Epithelial cell of esophagus (primary cell): ENCODE measurements at regions not wholly inside any gene's neighbourhood (a gene's known extent, or its start where the extent isn't known, plus 50 kb on each side); places are given as distances from the start of the nearest gene placed in this dataset.

Source experiments
- DNase-seq: peaks from one replicate; pipeline ENCODE4 v3.0.0; 2010; ENCODE audit warnings: low read depth
- H3K4me3 ChIP-seq: 2 replicates; pipeline ENCODE4 v1.5.1; 2011; ENCODE audit warnings: mild to moderate bottlenecking, low read length, control low read depth
- TF ChIP-seq, protein P1 (sequence below): IDR thresholded peaks from 2 replicates; pipeline ENCODE4 v1.5.1; 2011; ENCODE audit warnings: low read depth, mild to moderate bottlenecking, low read length, control low read depth, inconsistent platforms; ENCODE audit not compliant: insufficient read depth; ENCODE audit errors: missing control alignments

DNA sequence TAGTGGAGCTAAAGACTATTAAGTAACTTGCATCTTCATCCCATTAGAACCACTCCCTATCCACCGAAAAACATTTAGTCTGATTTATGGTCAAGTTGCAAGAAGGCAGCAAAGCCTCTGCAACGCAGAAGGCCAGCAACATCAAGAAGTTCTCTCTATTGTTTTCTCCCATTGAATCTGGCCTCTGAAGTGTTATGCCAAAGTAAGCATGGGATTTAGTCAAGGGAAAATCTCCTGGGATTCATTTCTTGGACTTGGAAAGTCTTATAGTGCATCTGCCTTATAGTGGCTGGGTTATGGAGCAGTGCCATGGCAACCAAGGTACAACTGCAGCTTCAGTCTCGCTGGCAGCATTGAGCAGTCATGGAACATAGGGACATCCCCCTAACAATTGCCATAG lies 87.7 kb upstream of the KRR1 start:
- no peak overlapping the region for H3K4me3 ChIP-seq
- TF ChIP-seq, protein P1, sequence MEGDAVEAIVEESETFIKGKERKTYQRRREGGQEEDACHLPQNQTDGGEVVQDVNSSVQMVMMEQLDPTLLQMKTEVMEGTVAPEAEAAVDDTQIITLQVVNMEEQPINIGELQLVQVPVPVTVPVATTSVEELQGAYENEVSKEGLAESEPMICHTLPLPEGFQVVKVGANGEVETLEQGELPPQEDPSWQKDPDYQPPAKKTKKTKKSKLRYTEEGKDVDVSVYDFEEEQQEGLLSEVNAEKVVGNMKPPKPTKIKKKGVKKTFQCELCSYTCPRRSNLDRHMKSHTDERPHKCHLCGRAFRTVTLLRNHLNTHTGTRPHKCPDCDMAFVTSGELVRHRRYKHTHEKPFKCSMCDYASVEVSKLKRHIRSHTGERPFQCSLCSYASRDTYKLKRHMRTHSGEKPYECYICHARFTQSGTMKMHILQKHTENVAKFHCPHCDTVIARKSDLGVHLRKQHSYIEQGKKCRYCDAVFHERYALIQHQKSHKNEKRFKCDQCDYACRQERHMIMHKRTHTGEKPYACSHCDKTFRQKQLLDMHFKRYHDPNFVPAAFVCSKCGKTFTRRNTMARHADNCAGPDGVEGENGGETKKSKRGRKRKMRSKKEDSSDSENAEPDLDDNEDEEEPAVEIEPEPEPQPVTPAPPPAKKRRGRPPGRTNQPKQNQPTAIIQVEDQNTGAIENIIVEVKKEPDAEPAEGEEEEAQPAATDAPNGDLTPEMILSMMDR, result no peak
- DNase-seq, result no peak

DNA sequence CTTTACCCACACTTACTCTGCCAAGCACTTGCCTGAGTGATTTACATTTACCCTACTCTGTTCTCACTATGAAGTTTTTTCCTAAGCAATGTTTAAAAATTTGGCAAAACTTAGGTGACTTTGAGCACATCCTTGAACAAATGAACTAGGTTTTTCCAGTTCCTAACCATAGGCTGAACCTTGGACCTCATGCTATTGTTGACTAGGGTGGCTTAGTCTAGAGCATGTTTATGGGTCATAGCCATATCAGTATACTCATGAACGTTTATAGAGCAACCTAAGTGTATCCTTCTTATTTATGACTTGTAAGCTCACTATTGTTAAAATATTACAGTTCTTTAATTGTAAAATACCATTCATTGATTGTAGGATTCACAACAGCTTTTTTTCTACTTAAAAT lies 85.0 kb upstream of the KRR1 start:
- H3K4me3 ChIP-seq, result no peak overlapping the region
- TF ChIP-seq, protein P1, result no peak
- DNase-seq, result no peak

DNA sequence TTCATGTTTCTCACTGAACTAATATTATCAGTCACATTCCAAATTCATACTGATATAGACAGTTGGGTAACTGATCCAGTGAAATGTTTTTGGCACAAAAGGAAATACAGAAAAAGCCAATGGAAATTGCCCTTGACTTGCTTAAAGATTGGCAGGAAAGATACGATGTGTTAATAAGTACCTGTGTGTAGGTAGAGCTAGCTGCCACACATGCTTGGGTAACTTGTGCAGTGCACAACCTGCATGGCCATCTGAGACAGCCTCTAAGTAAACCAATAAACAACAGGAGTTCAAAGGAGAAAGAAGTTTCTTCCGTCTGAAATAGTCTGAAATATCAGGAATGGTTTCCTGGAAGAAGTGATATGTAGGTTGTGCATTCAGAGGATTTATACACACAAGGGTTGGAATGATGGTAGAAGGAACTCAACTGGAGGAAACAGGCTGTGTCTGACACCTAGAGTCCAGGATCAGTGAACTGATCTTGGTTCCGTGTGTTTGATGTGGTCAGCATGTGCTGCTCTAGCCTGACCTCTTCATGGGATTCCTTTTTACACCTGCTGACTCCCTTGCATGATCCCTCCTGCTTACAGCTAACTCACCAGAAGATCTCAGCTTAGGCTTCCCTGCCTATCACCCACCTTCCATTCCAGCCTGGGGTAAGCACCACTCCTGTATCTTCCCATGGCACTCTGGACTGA lies 81.4 kb upstream of the KRR1 start:
- H3K4me3 ChIP-seq, result no peak overlapping the region
- DNase-seq, result no peak
- TF ChIP-seq, protein P1, result no peak

DNA sequence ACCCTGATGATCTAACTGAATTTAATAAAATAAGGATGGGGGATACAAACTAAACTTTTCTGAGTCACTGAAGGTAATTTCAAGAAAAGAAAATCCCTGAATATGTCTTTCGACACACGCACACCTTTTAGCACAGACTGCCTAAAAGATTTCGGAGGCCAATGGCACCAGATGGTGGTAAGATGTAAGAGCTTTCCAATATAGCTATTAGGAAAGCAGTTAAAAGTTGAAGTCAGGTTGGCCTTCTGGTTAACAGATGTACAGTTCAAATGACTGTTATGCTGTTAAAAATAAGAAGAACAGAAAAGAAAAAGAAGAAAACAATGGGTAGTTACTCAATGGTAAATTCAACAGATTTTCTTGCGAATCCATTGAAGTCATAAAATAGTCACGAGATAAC lies 80.7 kb upstream of the KRR1 start:
- TF ChIP-seq, protein P1, result no peak
- no peak overlapping the region for H3K4me3 ChIP-seq
- no peak for DNase-seq

DNA sequence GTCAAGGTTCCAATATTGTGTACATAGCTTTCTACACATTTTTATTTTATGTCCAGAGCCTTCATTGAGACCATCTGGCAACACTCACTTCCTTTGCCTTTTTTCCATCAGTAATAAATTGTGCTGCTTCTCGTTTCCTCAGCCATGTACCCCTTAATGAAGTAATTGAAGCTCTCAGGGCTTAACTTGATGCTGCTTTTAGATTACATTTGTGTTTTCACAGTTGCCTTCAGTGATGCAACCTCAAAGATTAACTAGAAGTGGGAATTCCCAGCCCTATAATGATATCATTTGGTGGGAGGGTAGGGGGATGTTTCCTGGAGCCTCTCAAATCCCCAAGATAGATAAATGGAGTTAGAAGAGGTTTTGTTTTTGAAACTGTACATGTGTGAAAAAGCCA lies 80.2 kb upstream of the KRR1 start:
- no peak overlapping the region for H3K4me3 ChIP-seq
- TF ChIP-seq, protein P1, result no peak
- no peak for DNase-seq

DNA sequence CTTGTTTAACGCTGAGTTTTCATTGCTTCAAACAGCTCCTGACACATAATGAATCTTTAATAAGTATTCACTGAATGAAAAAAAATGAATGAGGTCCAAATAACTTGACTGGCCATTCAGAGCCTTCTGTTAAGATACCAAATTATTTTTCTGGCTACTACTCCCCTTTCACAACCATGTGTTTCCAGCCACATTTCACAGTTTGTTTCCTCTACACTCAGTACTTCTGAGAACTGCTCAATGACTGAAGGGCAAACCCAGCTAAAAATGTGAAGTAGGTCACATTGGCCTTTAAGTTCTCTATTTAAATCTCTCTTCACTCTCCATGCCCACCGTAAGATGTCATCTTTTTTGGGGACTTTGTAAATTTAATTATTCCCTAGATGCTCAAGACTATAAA lies 78.4 kb upstream of the KRR1 start:
- no peak for DNase-seq
- no peak overlapping the region for H3K4me3 ChIP-seq
- TF ChIP-seq, protein P1, result no peak

DNA sequence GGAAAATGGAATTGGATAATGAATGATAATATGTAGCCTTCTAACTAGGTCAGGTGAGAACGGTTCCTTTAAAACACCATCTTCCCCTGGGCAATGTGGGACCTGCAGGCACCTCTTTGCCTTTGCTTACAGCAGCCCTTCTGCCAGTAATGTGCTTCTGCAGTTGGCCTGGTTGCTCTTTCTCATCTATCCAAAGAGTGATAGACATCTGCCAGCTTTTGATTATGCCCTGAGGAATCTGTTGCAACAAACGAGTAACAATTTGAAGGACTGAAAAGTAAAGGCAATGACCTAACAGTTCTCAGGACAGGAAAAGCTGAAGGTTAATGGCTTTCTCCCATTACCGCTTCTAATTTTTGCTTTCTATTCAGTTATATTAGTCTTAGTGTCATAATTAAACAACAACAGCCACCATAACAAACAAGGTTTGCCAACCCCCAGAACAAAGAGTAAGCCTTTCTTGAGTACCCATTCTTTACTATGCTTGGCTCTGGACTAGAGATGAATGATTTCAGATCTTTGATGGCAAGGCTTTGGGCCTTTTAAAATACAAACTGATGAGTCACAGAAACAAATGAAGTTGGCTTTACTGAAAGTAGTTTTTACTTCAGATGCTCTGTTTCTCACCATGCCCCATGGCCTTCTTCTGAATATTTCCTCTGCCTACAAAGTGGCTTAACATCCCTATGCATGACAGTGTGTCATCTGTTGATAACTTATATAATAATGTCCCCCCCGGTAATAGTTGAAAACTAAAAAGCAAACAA lies 76.1 kb upstream of the KRR1 start:
- DNase-seq, result no peak
- H3K4me3 ChIP-seq, result no peak overlapping the region
- TF ChIP-seq, protein P1, result no peak
